ENCODE measurements at regions not wholly inside any gene's neighbourhood (a gene's known extent, or its start where the extent isn't known, plus 50 kb on each side); places are given as distances from the start of the nearest gene placed in this dataset.

DNA sequence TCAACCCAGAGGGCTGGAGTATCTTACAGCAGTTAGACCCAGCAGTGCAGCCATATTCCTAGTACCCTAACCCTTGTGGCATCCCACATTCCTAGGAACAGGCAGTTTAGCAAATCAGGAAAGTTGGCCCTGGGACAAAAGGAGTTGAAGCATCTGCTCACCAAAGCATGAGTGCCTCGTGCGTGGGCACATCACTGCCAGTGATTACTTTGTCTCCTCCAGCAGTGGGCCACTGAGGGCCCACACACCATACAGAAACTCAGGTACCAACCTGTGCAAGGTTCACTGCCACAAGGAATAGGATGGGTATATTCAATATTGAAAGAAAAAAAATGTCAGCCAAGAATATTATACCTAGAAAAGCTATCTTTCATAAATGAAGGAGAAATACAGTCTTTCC is 227.5 kb upstream of the CNTN5 start:
- H3K9me3 ChIP-seq, result no peaks in the 10 kb centered on the region
- H3K4me2 ChIP-seq, result no peak overlapping the region
- H3K9ac ChIP-seq, result no peak overlapping the region
- H3K4me3 ChIP-seq, result no peak overlapping the region
- H3K27me3 ChIP-seq, result no peaks in the 10 kb centered on the region
- no peaks in the 10 kb centered on the region for H3K4me1 ChIP-seq
- H3K36me3 ChIP-seq, result no peaks in the 10 kb centered on the region
- no peak for TF ChIP-seq Cebpa-rat (IDR thresholded peaks at IDR 0.05)
- H3K27ac ChIP-seq, result no peak overlapping the region
- H4K20me1 ChIP-seq, result no peaks in the 10 kb centered on the region

DNA sequence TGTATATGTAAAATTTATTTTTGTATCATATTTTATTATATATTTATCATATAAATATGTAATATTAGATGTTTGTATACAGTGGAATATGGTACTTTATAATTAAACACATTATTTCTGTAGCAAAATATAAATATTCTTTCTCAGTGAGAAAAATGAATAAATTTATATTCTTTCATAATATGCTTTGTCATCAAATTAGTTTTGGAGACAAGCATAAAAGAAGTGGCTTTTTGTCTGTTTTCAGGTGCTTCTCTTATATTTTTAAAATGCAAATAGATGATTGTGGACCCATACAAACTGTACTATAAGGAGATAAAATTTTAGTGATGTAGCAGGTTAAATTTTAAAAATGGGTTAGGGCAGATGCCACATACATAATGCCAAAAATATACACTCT is 222.4 kb upstream of the CNTN5 start:
- Histone ChIP-seq H4K20me1 (no peaks in the 10 kb centered on the region), H3K27ac (no peak overlapping the region), H3K4me3 (no peak overlapping the region), H3K36me3 (no peaks in the 10 kb centered on the region), H3K9ac (no peak overlapping the region), H3K9me3 (peaks cover 5% of the 10 kb centered on the region), H3K4me2 (no peak overlapping the region), H3K27me3 (no peaks in the 10 kb centered on the region), H3K4me1 (no peaks in the 10 kb centered on the region)
- no peak for TF ChIP-seq Cebpa-rat (IDR thresholded peaks at IDR 0.05)

DNA sequence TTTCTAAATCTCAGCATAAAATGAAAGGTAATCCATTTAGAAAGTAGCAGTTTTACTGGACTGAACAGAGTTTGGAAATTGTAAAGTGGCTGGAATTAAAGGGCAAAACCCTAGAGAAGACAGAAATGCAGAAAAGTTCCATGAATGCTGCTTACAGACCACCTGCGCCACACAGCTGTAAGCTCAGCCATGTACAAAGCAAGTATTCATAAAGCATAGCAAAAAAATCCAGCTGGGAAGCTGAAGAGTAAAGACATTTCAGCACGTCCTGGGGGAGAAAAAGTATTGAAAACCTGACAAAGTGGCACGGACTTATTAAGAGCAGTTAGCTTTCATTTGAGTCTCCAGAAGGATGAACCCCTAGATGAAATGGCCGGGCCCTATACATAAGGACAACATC is 220.1 kb upstream of the CNTN5 start:
- no peaks in the 10 kb centered on the region for H3K27me3 ChIP-seq
- no peak for TF ChIP-seq Cebpa-rat (IDR thresholded peaks at IDR 0.05)
- H3K9me3 ChIP-seq, result peaks cover 5% of the 10 kb centered on the region
- H3K27ac ChIP-seq, result no peak overlapping the region
- H3K4me2 ChIP-seq, result no peak overlapping the region
- no peaks in the 10 kb centered on the region for H3K4me1 ChIP-seq
- H4K20me1 ChIP-seq, result no peaks in the 10 kb centered on the region
- H3K9ac ChIP-seq, result no peak overlapping the region
- no peaks in the 10 kb centered on the region for H3K36me3 ChIP-seq
- no peak overlapping the region for H3K4me3 ChIP-seq

DNA sequence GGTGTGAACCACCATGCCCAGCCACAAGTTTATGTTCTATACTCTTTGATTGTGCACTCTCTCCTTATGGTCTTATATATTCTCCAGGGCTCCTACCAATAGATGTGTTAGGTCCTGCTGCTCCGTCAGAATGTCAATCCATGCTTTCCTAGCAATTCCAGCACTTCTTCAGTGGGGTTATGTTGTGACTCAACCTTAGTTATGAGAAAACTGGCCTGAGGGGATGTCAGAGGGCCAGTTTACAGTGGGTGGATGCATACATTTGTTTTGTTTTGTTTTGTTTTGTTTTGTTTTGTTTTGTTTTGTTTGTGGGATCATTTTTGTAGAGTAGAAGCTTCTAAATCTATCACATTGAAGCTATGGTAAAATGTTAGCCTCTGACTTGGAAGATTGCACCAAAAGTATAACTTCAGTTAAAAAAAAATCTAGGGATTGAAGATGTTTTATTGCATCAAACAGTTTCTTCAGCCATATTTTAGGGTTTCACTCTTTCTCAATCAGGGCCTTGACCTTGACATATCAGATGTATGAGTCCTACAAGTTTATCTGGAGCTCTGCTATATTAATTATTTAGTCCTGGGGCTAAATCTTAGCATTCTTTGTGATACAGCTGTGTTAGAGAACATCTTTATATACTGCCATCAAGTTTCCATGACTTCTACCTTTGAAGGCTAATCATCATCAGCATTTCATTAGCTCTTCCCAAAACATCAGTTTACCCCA is 191.6 kb upstream of the CNTN5 start:
- Histone ChIP-seq H4K20me1 (no peaks in the 10 kb centered on the region), H3K4me3 (no peak overlapping the region), H3K4me1 (no peaks in the 10 kb centered on the region), H3K27ac (no peak overlapping the region), H3K9ac (no peak overlapping the region), H3K9me3 (no peaks in the 10 kb centered on the region), H3K4me2 (no peak overlapping the region), H3K36me3 (no peaks in the 10 kb centered on the region), H3K27me3 (no peaks in the 10 kb centered on the region)
- no peak for TF ChIP-seq Cebpa-rat (IDR thresholded peaks at IDR 0.05)

DNA sequence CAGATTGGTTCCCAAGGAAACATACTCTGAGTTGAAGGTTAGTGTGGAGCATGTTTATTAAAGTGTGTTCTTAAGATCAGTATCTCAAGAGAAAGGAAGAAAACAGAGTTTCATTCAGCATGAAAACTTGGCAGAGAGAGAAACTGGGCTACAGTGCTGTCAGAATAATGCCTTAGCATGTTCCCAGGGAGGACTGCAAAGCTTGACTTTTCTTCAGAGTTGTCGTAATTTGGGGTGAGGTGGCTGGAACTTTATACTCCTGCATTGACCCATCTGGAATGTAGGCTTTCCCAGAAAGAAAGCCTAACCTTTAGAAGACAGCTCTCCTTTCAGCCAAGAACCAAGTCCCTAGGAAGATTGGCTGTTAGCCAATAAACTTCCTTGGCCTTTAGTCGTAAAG is 190.8 kb upstream of the CNTN5 start:
- Histone ChIP-seq H3K4me3 (no peak overlapping the region), H3K27me3 (no peaks in the 10 kb centered on the region), H4K20me1 (no peaks in the 10 kb centered on the region), H3K4me2 (no peak overlapping the region), H3K27ac (no peak overlapping the region), H3K9ac (no peak overlapping the region), H3K9me3 (no peaks in the 10 kb centered on the region), H3K4me1 (no peaks in the 10 kb centered on the region), H3K36me3 (no peaks in the 10 kb centered on the region)
- TF ChIP-seq Cebpa-rat (IDR thresholded peaks at IDR 0.05), result no peak

DNA sequence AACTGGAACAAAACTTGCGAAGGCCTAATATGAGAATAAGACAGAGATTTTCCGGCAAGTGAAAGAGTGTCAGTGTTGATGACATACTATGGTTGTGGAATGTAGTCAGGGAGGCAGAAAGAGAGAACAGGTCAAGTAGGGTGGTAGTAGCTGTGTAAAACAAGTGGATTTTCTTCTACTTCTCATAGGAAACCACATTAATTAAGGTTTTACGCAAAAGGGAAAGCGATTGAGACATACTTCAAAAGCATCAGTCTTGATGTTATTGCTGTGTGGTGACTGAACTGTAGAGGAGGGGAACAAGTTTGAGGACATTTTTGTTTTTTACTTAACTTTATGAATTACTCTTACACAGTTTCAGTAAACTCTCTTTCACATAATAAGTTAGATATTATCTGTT is 186.0 kb upstream of the CNTN5 start:
- no peak for TF ChIP-seq Cebpa-rat (IDR thresholded peaks at IDR 0.05)
- Histone ChIP-seq H3K27ac (no peak overlapping the region), H3K9ac (no peak overlapping the region)

DNA sequence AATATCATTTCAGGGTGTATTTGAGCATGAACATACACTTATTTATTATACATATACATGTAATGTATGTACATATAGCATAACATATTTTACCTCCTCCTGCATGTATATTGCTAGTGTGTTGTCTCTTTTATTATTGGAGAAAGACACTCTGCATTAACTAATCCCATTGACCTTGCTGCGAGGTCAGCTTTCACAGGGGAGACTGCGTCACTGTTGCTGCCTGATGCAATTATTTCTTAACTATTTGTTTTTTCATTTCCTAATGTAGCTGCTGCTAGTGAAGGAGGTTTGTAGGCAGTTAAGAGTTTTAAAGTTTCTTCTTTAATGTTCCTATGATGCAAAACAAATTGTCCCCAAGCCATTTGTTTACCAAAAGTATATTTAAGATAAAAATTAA is 185.4 kb upstream of the CNTN5 start:
- no peak overlapping the region for H3K9ac ChIP-seq
- no peaks in the 10 kb centered on the region for H3K9me3 ChIP-seq
- H3K27ac ChIP-seq, result no peak overlapping the region
- TF ChIP-seq Cebpa-rat (IDR thresholded peaks at IDR 0.05), result no peak
- no peaks in the 10 kb centered on the region for H3K4me1 ChIP-seq
- H3K4me3 ChIP-seq, result no peak overlapping the region
- no peaks in the 10 kb centered on the region for H3K36me3 ChIP-seq
- no peak overlapping the region for H3K4me2 ChIP-seq
- no peaks in the 10 kb centered on the region for H4K20me1 ChIP-seq
- H3K27me3 ChIP-seq, result no peaks in the 10 kb centered on the region

More for the DNA sequence above, 186.0 kb upstream of the CNTN5 start:
- Histone ChIP-seq H3K4me2 (no peak overlapping the region), H3K27me3 (no peaks in the 10 kb centered on the region), H3K9me3 (no peaks in the 10 kb centered on the region), H3K36me3 (no peaks in the 10 kb centered on the region), H3K4me1 (no peaks in the 10 kb centered on the region), H4K20me1 (no peaks in the 10 kb centered on the region), H3K4me3 (no peak overlapping the region)

DNA sequence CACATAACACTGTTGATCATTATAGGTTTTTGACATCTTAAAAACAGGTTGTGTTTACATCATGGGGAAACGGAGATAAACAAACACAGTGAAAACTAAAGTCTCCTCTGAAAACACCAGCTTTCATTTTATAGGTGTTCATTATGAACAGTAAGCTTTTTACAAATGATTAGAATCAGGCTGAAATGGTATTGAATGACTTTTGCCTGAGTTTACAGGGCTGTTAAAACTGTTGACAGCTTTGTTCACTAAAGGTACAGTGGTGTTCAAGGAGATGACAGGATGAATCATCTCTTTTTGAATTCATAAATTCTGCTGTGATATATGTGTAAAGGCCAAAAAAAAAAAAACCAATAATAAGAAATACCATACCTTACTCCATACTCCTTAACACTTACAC is 184.6 kb upstream of the CNTN5 start:
- Histone ChIP-seq H3K27ac (no peak overlapping the region), H3K9ac (no peak overlapping the region), H3K4me1 (no peaks in the 10 kb centered on the region), H3K4me2 (no peak overlapping the region), H4K20me1 (no peaks in the 10 kb centered on the region), H3K27me3 (no peaks in the 10 kb centered on the region), H3K9me3 (no peaks in the 10 kb centered on the region), H3K36me3 (no peaks in the 10 kb centered on the region), H3K4me3 (no peak overlapping the region)
- TF ChIP-seq Cebpa-rat (IDR thresholded peaks at IDR 0.05), result no peak

DNA sequence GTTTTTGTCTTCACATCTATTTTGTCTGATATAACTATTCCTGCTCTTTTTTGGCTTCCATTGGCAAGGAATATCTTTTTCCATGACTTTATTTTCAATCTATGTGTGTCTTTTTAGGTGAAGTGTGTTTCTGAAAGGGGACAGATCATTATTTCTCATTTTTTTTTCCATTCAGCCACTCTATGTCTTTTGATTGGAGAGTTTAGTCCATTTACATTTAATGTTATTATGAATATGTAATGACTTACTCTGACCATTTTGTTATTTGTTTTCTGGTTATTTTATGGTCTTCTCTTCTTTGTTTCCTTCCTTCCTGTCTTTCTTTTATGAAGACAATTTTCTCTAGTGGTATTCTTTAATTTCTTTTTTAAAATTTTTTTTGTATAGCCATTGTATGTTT is 178.6 kb upstream of the CNTN5 start:
- Histone ChIP-seq H3K27ac (no peak overlapping the region), H3K9me3 (no peaks in the 10 kb centered on the region), H3K9ac (no peak overlapping the region), H3K4me2 (no peak overlapping the region), H3K4me1 (no peaks in the 10 kb centered on the region), H4K20me1 (no peaks in the 10 kb centered on the region), H3K36me3 (no peaks in the 10 kb centered on the region), H3K4me3 (no peak overlapping the region), H3K27me3 (no peaks in the 10 kb centered on the region)
- no peak for TF ChIP-seq Cebpa-rat (IDR thresholded peaks at IDR 0.05)

DNA sequence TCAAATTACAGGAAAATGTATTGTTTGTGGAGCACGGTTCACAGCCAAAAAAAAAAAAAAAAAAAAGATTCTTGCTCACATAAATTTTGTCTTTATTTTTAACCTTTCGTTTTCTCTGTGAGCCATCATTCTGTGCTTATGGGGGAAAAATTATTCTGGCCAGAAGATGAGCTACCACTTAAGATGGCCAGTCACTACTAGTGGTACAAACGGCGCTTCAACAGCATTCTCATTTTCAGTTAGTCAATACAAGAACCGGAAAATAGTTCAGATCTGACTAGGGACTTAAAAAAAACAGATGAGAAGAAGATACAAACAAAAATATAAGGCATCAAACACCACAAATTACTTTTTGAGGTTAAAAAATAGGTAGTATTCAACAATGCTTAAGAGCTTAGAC is 158.6 kb upstream of the CNTN5 start:
- H3K27me3 ChIP-seq, result no peaks in the 10 kb centered on the region
- H3K4me2 ChIP-seq, result no peak overlapping the region
- no peak overlapping the region for H3K4me3 ChIP-seq
- no peaks in the 10 kb centered on the region for H3K36me3 ChIP-seq
- H3K4me1 ChIP-seq, result no peaks in the 10 kb centered on the region
- no peak overlapping the region for H3K27ac ChIP-seq
- no peak for TF ChIP-seq Cebpa-rat (IDR thresholded peaks at IDR 0.05)
- no peak overlapping the region for H3K9ac ChIP-seq
- no peaks in the 10 kb centered on the region for H4K20me1 ChIP-seq
- H3K9me3 ChIP-seq, result no peaks in the 10 kb centered on the region

DNA sequence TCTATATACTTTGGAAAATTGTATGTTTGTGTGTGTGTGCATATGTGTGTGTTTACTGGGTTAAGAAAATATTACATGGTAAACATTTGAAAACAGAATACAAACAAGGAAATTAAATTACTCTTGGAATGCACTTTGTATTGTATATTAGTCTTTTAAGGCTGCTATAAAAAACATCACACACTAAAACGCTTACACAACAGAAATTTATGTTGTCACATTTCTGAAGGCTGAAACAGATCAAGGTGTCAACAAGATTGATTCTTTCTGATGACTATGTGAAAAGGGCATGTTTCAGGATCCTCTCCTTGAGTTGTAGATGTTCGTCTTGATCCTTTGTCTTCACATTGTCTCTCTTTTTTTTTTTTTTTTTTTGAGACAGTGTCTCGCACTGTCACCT is 149.1 kb upstream of the CNTN5 start:
- Histone ChIP-seq H3K4me1 (no peaks in the 10 kb centered on the region), H3K9ac (no peak overlapping the region), H3K27ac (no peak overlapping the region), H3K4me3 (no peak overlapping the region), H3K36me3 (no peaks in the 10 kb centered on the region), H3K9me3 (no peaks in the 10 kb centered on the region), H3K27me3 (no peaks in the 10 kb centered on the region), H3K4me2 (no peak overlapping the region), H4K20me1 (no peaks in the 10 kb centered on the region)
- TF ChIP-seq Cebpa-rat (IDR thresholded peaks at IDR 0.05), result no peak

All from BLaER1 (cell line).